DND-41 (cell line): ENCODE measurements at regions not wholly inside any gene's neighbourhood (a gene's known extent, or its start where the extent isn't known, plus 50 kb on each side); places are given as distances from the start of the nearest gene placed in this dataset.

Experiments used
- ATAC-seq: fragments of 200-7000 bp; cut with Tn5 transposase; 3 replicates; pipeline ENCODE4 v1.9.1; 2021; ENCODE audit warnings: low read depth; ENCODE audit not compliant: insufficient read depth
- DNase-seq: peaks from one replicate; pipeline ENCODE4 v3.0.0-alpha.2; 2020
- H2AFZ ChIP-seq: 2 replicates; pipeline ENCODE4 v1.6.0; 2012; ENCODE audit warnings: low read depth, low read length
- H3K27ac ChIP-seq: 2 replicates; pipeline ENCODE4 v1.5.1; 2012; ENCODE audit warnings: low read length, inconsistent platforms
- H3K27me3 ChIP-seq: fragments of 200-600 bp; sonication (generic); 2 replicates; pipeline ENCODE4 v1.6.0; 2012; ENCODE audit warnings: low read length, mild to moderate bottlenecking, inconsistent platforms; ENCODE audit not compliant: insufficient read depth, poor library complexity
- H3K36me3 ChIP-seq: 2 replicates; pipeline ENCODE4 v1.5.1; 2012; ENCODE audit warnings: low read length, inconsistent platforms; ENCODE audit not compliant: insufficient read depth
- H3K4me1 ChIP-seq: 2 replicates; pipeline ENCODE4 v1.5.1; 2012; ENCODE audit warnings: mild to moderate bottlenecking, low read length; ENCODE audit not compliant: insufficient read depth
- H3K4me2 ChIP-seq: 2 replicates; pipeline ENCODE4 v1.6.0; 2012; ENCODE audit warnings: mild to moderate bottlenecking, moderate library complexity, low read length, inconsistent platforms; ENCODE audit not compliant: insufficient read depth
- H3K4me3 ChIP-seq, 2 experiments: fragments of 200-600 bp in 1 of 2; shearing (Covaris generic) in 1 of 2; 2 replicates each; pipeline ENCODE4 v1.5.1; 2012 to 2016; ENCODE audit warnings: inconsistent platforms in 2 of 2, low read length in 2 of 2, mild to moderate bottlenecking in 2 of 2, low read depth in 1 of 2, moderate library complexity in 1 of 2
- H3K79me2 ChIP-seq: 2 replicates; pipeline ENCODE4 v1.6.0; 2012; ENCODE audit warnings: low read length, inconsistent platforms; ENCODE audit not compliant: insufficient read depth
- H3K9ac ChIP-seq: 2 replicates; pipeline ENCODE4 v1.6.0; 2012; ENCODE audit warnings: low read depth, mild to moderate bottlenecking, inconsistent platforms, low read length, moderate library complexity
- H3K9me3 ChIP-seq: 2 replicates; pipeline ENCODE4 v1.5.1; 2012; ENCODE audit warnings: low read length, moderate library complexity, mild to moderate bottlenecking, inconsistent platforms; ENCODE audit not compliant: insufficient read depth, severe bottlenecking
- H4K20me1 ChIP-seq: 2 replicates; pipeline ENCODE4 v1.6.0; 2012; ENCODE audit warnings: low read length; ENCODE audit not compliant: insufficient read depth
- EZH2 ChIP-seq: IDR thresholded peaks from 3 replicates; pipeline ENCODE4 v1.6.1; 2012; ENCODE audit warnings: borderline replicate concordance, low read depth, mild to moderate bottlenecking, moderate library complexity, low read length, inconsistent platforms; ENCODE audit not compliant: severe bottlenecking
- TF ChIP-seq, protein P1 (sequence below): IDR thresholded peaks from 2 replicates; pipeline ENCODE4 v1.5.1; 2012; ENCODE audit warnings: borderline replicate concordance, low read length, moderate library complexity, mild to moderate bottlenecking; ENCODE audit not compliant: poor library complexity, severe bottlenecking; ENCODE audit errors: extremely low read depth

DNA sequence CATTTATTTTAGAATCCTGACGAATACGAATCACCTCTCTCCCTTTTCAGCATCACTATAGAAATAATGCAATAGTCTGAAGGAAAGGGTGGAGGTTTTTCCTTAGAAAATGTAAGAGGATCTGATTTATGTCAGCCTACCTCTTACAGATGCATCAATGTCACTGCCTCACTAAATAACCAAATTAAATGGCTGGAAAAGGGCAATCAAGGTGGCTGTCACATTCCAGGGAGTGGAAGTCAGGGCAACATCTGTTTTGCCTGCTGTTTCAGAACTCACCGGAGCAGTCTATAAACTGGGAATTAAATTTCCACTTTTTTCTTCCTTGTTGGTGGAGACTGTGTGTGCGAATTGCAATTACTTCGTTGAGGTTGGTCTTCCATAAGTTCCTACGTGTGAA, 299.3 kb upstream of the PDZRN3 start:
- Histone ChIP-seq H4K20me1 (no peaks in the 10 kb centered on the region), H3K79me2 (no peaks in the 10 kb centered on the region), H3K4me3 (no peak overlapping the region), H3K9me3 (no peaks in the 10 kb centered on the region), H2AFZ (no peak overlapping the region), H3K27ac (no peak overlapping the region), H3K27me3 (no peaks in the 10 kb centered on the region), H3K4me1 (no peaks in the 10 kb centered on the region), H3K9ac (no peak overlapping the region), H3K4me2 (no peak overlapping the region), H3K36me3 (no peaks in the 10 kb centered on the region)
- DNase-seq = no peak
- no peak for ATAC-seq
- TF ChIP-seq EZH2 = no peak
- TF ChIP-seq, protein P1, sequence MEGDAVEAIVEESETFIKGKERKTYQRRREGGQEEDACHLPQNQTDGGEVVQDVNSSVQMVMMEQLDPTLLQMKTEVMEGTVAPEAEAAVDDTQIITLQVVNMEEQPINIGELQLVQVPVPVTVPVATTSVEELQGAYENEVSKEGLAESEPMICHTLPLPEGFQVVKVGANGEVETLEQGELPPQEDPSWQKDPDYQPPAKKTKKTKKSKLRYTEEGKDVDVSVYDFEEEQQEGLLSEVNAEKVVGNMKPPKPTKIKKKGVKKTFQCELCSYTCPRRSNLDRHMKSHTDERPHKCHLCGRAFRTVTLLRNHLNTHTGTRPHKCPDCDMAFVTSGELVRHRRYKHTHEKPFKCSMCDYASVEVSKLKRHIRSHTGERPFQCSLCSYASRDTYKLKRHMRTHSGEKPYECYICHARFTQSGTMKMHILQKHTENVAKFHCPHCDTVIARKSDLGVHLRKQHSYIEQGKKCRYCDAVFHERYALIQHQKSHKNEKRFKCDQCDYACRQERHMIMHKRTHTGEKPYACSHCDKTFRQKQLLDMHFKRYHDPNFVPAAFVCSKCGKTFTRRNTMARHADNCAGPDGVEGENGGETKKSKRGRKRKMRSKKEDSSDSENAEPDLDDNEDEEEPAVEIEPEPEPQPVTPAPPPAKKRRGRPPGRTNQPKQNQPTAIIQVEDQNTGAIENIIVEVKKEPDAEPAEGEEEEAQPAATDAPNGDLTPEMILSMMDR = no peak

DNA sequence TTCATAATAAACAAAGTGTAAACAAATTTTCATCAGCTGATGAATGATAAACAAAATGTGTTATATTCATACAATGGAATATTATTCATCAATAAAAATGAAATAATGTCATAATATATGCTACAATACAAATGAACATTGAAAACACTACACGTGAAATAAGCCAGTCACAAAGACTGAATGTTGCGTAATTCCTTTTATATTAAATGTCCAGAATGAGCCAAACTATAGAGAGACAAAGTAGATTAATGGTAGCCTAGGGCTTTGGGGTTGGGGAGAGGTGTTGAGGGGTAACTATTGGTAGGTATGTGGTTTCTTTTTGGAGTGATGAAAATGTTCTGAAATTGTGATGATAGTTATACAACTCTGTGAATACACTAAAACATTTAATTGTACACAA, 292.9 kb upstream of the PDZRN3 start:
- TF ChIP-seq, protein P1 = no peak
- TF ChIP-seq EZH2 = no peak
- no peak for DNase-seq
- Histone ChIP-seq H3K4me2 (no peak overlapping the region), H3K79me2 (no peaks in the 10 kb centered on the region), H3K27me3 (no peaks in the 10 kb centered on the region), H3K27ac (no peak overlapping the region), H3K9ac (no peak overlapping the region), H3K4me3 (no peak overlapping the region), H3K4me1 (no peaks in the 10 kb centered on the region), H2AFZ (no peak overlapping the region), H3K36me3 (no peaks in the 10 kb centered on the region), H3K9me3 (no peaks in the 10 kb centered on the region), H4K20me1 (no peaks in the 10 kb centered on the region)
- no peak for ATAC-seq

DNA sequence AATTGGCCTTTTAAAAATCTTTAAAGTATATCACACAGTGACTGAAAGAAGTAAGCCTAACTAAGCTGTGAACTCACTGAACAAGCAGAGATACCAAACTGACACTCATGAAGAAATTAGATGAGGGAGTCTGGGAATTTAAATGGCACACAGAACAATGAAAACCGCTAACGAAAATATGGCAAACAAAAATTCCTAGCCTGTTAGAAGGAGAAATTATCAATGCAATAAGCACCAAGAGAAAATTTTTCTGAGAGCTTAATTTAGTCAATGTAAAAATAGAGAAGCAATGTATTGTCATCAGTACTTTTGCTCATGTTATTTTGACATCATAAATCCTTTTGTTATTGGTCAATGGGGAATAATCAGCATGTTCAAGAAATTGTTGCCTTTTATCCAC, 291.1 kb upstream of the PDZRN3 start:
- no peak overlapping the region for H3K27ac ChIP-seq
- no peaks in the 10 kb centered on the region for H4K20me1 ChIP-seq
- no peak overlapping the region for H3K9ac ChIP-seq
- no peaks in the 10 kb centered on the region for H3K27me3 ChIP-seq
- H3K9me3 ChIP-seq = no peaks in the 10 kb centered on the region
- no peak for TF ChIP-seq EZH2
- TF ChIP-seq, protein P1 = no peak
- DNase-seq (no peak), ATAC-seq (no peak)
- no peak overlapping the region for H3K4me3 ChIP-seq
- H3K4me1 ChIP-seq = no peaks in the 10 kb centered on the region
- no peaks in the 10 kb centered on the region for H3K36me3 ChIP-seq
- H3K79me2 ChIP-seq = no peaks in the 10 kb centered on the region
- no peak overlapping the region for H2AFZ ChIP-seq
- H3K4me2 ChIP-seq = no peak overlapping the region

DNA sequence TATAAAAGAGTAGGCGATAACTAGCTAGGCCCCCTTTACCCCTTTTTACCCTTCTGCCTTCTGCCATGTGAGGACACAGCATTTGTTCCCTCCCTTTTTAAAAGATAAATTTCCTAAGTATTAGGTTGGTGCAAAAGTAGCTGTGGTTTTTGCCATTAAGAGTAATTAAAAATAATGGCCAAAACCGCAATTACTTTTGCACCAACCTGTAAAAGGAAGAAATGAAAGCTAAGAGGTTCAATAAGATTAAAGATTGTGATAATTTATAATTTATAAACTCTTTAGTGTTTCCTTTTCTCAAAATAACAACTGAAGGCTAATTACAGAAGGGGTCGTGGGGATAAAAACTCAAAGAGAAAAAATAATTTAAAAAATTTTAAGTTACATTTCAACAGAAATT, 283.5 kb upstream of the PDZRN3 start:
- no peaks in the 10 kb centered on the region for H3K9me3 ChIP-seq
- H3K4me1 ChIP-seq = no peaks in the 10 kb centered on the region
- no peak for ATAC-seq
- no peaks in the 10 kb centered on the region for H3K27me3 ChIP-seq
- H4K20me1 ChIP-seq = no peaks in the 10 kb centered on the region
- no peak overlapping the region for H2AFZ ChIP-seq
- no peak overlapping the region for H3K9ac ChIP-seq
- H3K36me3 ChIP-seq = no peaks in the 10 kb centered on the region
- H3K4me2 ChIP-seq = no peak overlapping the region
- H3K79me2 ChIP-seq = no peaks in the 10 kb centered on the region
- DNase-seq = no peak
- no peak for TF ChIP-seq EZH2
- TF ChIP-seq, protein P1 = no peak
- H3K27ac ChIP-seq = no peak overlapping the region
- no peak overlapping the region for H3K4me3 ChIP-seq
